Fibroblast of the conjunctiva (primary cell): ENCODE measurements at regions not wholly inside any gene's neighbourhood (a gene's known extent, or its start where the extent isn't known, plus 50 kb on each side); places are given as distances from the start of the nearest gene placed in this dataset.

Source experiments
- DNase-seq: peaks from one replicate; pipeline ENCODE4 v3.0.0-alpha.2; 2010; ENCODE audit warnings: low read depth

DNA sequence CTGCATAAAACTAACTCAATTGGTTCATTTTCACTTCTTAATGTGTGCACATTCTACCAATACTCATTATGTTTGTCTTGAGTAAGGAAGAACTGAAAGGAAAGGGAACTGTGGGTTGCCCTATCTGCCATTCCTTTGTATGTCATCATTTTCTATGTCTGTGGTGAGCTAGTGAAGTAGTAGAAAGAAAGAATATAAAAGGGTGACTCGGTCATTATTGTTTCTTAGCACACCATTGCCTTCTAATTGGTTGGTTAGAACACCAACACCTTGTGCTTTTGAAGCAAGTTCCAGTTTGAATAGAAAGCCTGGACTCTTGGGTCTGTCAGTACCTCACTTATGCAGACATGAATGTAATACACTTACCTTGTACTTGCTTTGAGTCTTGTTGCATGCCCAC, 64.3 kb upstream of the MDFIC start:
- no peak for DNase-seq

GRCh38 chr7:114859477-114859876, 62.4 kb upstream of the MDFIC start:
- DNase-seq, result no peak

GRCh38 chr7:114860206-114860605, 61.7 kb upstream of the MDFIC start:
- DNase-seq, result no peak

- DNase-seq, result no peak
These were observed 59.5 kb upstream of the MDFIC start for GRCh38 chr7:114862406-114862805.

DNA sequence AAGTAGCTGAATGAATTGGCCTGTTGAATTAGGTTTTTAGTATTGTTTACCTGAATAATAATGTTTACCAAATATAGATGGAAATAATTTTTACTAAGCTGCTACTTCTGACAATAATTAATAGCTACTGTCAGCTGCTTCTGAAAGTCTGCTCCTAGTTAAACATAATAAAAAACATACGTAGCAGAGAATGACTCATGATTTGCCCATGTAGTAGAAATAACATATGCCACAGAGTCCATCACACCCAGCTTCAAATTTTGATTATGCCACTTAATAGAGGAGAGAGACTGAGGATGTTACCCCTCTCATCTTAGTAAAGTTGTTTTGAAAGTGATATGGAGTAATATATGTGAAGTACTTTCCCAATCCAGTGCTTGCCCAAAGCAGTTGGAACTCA, 57.6 kb upstream of the MDFIC start:
- no peak for DNase-seq

- peak; percentile 59 for DNase-seq
These were observed 56.3 kb upstream of the MDFIC start for GRCh38 chr7:114865564-114865963.
